Stimulated activated CD8-positive, alpha-beta memory T cell treated with anti-CD3 and anti-CD28 coated beads, Interleukin-4, amount 100 ng/mL, for 1 hour (primary cell): ENCODE measurements at regions not wholly inside any gene's neighbourhood (a gene's known extent, or its start where the extent isn't known, plus 50 kb on each side); places are given as distances from the start of the nearest gene placed in this dataset.

Experiments
- DNase-seq, 2 donors: peaks; one replicate each; pipeline ENCODE4 v3.0.0-alpha.2; 2020; ENCODE audit warnings: low read depth in 2 of 2, low spot score in 1 of 2

DNA sequence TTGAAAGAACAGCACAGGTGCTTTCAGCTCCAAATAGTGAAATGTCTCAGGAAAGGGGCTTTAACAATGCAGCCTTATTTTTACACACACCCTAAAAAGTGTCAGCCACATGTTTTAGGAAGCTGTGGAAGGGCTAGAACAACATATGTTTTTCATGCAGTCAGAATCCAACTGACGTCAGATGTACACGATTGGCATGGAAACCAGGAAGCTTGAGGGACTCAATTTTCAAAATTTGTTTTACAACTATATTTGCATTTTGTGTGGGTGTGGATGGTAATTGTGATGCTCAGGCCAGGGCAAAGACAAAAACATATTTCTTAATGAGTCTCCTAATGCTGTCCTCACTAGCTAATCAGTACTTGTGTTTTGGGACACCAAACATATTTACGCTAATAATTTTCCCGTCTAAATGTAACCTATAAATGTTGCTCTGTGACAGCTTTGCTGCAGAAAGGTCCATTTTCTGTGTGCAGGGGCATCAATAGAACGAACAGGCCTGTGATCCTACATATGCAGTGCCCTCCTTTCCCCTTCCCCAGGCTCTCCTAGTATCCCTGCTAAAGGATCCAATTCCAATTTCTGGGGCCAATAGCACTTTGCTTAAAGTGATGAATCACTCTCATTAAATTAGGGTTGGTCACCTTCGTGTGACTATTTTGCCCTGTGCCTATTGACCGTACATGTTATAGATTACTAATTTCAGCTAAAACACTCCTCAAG, 434.0 kb upstream of the CDH5 start:
- no peak for DNase-seq

GRCh38 chr16:65922923-65923322, 443.6 kb upstream of the CDH5 start:
- DNase-seq, result no peak

GRCh38 chr16:65919986-65920376, 446.5 kb upstream of the CDH5 start:
- DNase-seq, result no peak

DNA sequence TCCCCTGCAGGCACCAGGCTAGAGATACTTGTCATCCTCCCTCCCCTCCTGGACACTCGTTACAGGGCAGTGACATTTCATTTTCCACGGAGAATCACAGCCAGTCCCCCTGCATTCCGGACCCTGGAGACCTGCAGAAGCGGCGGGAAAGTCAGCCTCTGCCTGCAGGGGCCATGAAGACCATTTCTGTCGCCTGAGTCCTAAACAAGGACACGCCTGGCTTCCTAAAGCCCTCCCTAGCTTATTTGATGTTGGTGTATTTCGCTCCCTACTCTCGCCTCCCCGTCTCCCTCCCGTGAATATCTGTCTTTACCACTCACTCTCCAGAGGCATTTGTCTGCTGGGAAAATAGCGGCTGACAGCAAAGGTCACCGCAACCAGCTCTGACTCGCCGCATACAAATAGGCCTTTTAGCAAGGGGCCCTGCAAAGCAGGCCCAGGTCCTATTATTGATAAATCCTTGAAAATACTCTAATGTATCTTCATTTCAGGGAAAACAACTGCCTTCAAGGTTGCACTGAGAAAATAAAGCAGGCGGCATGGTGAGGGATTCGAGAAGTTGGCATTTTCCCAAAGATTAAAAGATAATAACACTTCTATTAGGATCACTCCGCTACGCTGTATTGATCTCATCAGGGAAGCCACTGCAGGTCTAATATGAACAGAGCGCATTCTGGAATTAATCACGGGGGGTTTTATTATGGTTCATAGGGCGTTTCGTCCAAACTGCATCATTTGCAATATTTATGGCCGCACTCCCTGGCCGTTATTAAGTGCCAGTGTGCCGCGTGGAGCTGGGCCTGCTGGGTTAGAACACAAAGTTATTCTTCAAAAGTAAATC, 447.1 kb upstream of the CDH5 start:
- no peak for DNase-seq

DNA sequence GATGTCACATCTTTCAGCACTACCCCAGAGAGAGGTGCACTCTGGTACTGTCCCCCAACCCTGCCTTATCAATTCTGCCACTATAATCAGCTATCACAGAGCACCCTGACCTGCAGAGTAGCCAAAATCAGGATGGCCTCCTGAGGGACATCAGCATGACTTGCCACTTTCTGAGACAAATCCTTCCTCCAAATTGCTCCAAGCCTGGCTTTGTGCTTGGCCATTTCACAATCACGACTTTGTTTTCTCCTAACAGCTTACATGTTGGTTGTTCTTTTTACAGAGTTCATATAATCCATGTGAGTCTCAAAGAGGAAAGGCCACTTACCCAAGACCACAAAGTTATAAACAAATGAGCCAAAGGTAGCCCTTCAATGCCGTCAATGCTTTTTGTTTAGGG, 449.0 kb upstream of the CDH5 start:
- DNase-seq, result no peak

DNA sequence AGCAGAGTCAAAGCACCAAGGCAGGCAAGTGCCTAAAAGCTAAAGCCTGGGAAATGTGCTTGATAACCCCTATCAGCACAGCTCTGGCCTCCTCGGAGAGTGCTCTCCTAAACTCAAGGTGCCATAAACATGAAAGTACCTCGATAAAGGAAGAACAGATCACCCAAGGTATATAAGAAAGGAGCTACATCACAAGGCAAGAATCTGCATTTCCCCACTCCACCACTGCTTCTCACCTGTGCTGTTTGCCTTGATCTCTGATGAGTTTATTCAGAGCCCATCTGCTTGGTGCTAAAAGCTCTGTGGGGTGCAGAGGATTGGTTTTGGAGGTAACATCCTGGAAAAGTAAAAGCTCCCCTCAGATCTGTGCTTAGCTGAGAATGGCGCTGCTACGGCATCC, 449.5 kb upstream of the CDH5 start:
- DNase-seq, result no peak

GRCh38 chr16:65910291-65910690, 456.2 kb upstream of the CDH5 start:
- DNase-seq, result no peak

- no peak for DNase-seq
Measured at GRCh38 chr16:65909310-65910050, 457.0 kb upstream of the CDH5 start.

DNA sequence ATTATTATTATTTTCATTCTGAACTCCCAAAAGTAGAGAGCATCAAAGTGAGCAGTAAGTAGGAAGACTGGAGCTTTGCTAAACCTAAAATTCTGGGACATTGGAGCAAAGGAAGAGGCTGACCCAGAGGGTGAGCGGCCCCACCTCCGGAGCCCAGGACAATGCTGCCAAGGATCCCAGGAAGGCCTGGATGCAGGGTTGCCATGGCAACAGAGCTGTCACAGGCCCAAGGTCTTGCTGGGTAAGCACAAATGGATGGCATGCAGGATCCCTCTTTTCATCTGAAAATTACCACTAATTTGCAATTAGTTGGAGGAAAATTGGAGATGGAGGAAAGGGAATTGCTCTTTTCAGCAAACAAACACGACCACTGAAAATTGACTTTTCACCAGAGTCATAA, 457.9 kb upstream of the CDH5 start:
- DNase-seq, result no peak

DNA sequence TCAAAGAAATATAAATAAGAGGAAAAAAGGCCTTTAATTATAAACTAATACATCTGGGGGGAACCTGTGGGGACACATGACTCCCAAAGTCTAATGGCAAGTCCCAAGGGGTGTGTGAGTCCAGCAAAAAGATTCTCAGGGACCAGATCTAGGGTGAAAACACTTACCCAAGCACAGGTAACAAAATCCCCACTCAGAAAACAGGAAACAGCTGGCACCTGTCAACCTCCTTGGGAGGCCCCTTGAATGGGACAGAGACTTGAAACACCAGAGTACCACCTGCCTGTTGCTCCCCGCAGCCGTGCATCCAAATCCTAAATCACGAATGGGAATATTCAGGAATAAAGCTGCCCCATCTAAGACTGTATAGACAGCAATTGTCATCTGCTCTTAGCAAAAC, 461.2 kb upstream of the CDH5 start:
- DNase-seq, result no peak

DNA sequence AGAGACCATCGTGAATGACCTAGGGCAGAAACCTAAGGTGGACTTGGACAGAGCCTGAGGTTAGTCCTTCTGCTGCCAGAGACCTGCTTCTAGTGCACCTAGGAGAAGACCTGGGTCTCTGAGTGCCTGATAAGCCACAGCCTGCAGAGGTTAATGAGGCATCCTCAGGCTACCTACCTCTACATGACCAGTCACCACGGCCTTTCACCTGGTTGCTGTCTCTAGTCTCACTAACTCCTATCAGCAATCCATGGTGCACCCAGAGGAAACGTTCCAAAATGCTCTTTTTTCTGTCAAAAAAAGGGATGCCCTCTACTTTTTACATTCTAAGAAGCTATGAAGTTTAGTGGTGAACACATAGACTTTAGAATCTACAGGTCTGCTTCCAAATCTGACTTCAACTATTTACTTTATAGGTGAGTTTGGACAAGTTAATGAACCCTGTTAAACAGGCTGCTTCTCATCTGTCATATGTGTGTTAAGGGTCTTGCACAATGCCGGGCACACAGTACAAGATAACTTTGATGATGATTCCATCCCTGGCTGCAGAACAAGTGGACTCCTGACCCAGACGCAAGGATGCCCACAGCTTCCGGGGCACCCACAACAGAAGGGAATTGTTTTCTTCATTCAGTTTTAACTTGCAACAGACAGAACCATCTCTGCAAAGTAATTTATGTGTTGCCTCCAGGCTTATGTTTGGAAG, 469.9 kb upstream of the CDH5 start:
- DNase-seq, result no peak

DNA sequence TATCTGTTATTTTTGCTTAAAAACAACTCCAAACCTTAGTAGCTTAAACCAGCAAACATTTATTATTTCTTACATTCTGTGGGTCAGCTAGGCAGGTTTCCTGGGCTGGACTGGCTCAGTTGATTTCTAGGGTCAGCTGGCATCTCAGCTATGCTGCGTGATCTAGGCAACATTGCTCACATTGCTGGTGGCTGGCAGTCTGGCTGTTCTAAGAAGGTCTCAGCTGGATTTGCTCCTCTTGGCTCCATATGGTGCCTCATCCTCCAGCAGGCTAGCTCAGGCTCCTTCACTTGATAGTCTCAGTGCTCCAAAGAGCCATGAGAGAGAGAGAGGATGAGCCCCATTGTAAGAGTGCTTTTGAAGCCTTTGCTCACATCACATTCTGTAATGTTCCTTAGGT, 470.6 kb upstream of the CDH5 start:
- no peak for DNase-seq

DNA sequence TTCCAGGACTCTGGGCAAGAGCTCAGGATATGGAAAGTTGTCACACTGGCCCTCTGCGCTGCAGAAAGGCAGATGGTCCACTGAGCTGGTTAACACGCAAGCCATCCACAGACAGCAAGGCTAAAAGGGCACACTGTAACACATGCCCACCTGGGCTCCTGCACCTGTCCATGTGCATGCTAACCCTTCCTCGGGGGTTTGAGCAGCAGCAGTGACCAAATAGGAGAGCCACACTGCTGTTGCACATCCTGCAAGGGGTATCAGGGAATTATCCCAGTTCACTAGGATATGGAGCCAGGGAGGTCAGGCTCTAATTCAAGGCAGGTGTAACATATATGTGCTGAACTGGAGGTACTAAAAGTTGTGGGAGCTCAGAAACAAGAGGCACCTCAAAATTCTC, 471.0 kb upstream of the CDH5 start:
- DNase-seq, result no peak

DNA sequence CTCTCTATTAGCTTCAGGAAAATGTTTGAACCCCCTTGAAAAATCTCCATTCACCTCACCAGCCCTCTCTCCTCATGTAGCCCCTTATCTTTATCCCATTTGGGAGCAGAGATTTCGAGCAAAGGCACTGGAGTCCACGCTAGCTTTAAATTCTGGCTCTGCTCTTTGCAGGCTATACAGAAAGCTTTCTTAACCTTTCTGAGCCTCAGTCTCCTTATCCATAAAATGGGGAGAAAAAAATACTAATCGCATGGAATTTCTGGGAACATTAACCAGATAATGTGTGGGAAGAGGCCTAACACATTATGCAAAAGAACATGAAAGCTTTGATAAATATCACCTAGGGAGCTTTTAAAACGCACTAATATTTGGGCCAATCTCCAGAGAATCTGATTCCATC, 476.3 kb upstream of the CDH5 start:
- no peak for DNase-seq

GRCh38 chr16:65889533-65889966, 476.9 kb upstream of the CDH5 start:
- no peak for DNase-seq

GRCh38 chr16:65888201-65888600, 478.3 kb upstream of the CDH5 start:
- DNase-seq, result no peak

- no peak for DNase-seq
Measured at GRCh38 chr16:65884018-65884417, 482.5 kb upstream of the CDH5 start.

DNA sequence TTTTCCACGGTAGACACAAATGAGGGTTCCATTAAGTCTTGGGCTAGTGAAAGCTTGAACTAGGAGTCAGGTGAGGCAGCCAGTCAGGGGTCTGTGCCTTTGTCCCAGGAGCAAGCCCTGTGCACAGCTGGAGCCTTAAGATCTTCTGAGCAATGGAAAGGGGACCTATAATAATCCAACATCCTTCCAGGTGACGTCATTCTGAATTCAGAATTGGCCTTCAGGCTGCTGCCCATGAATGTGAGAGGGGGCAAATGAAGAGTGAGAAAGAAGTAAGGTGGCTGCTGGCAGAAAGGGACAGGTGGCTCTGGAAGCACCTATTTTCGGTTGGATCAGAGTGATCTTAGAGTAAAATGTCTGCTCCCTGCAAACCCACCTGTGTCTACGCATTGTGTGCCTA, 488.1 kb upstream of the CDH5 start:
- DNase-seq, result no peak

DNA sequence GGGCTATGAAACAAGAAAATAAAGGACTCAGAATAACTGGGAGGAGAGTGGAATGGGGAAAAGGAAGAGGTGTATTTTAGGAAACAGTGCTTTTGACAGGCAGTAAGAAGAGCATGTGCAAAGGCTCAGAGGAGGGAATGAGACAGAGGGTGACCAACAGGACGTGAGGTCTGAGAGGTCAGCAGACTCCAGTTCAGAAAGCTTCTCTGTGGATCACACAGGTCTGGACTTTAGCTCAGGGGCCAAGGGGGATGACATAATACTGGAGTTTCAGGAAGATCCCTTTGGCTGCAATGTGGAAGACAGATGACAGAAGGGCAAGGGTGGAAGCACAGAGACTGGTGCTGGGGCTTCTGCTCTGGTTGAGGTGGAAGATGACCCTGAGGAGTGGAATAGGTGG, 489.9 kb upstream of the CDH5 start:
- no peak for DNase-seq

DNA sequence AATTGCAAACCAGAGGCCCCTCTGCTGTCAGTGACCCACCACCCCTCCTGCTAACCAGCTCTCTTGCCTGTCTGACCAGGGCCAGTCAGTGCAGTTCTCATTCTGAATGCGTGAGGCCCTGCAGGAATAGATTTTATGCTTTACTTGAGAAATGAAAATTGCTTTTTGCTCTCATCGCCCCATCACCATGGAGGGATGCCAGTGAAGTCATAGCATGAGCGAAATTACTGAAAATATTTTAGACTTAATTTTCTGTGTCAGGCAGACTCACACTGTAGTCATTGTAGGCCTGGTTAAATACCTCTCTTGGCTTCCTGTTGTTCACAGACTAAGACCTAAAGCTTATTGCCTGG, 490.5 kb upstream of the CDH5 start:
- DNase-seq, result no peak

GRCh38 chr16:65875381-65876055, 491.0 kb upstream of the CDH5 start:
- DNase-seq, result no peak
